Anterior cingulate cortex (tissue), 58 donors: ENCODE measurements at regions not wholly inside any gene's neighbourhood (a gene's known extent, or its start where the extent isn't known, plus 50 kb on each side); places are given as distances from the start of the nearest gene placed in this dataset.
"Not testable (repeated sequence)": the region's sequence is repeated elsewhere in the genome, so short reads cannot be mapped to it uniquely, and the experiment has no call there.

Source experiments
- DNase-seq, 58 donors: peaks; one replicate each; lab custom pipeline; 2025; lab: John Stamatoyannopoulos, UW

DNA sequence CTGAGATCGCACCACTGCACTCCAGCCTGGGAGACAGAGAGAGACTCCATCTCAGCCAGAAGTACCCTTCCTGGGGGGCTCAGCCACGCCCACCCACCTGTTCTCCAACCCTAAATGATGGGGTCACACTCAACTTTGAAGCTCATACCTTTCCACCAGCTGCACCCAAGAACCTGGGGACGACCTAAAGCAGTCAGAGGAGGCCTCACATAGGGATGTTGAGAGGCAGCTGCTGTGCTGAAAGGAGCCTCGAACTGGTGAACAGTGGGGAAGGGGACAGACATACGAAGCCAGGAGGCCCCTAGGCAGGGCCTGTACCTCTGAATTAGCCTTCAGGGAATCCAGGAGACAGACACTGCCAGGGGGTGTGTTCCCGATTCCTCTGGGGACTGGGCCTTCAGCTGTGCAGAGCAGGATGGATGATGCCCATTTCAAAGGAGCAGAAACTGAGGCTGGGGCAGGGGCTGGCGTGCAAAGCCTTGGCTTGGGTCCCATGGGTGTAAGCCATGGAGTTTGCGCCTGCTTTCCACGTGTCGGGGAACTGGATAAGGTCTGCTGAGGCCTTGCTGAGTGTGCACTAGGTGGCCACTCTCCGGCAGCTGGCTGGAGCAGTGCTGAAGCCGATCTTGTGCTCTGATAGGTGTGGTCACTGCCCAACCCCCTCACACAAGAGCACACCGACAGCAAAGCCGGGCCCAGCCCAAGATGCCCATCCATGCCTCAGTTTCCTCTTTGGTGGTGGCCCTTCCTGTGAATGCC is 130.8 kb downstream of the CPZ start:
- no peak for DNase-seq

DNA sequence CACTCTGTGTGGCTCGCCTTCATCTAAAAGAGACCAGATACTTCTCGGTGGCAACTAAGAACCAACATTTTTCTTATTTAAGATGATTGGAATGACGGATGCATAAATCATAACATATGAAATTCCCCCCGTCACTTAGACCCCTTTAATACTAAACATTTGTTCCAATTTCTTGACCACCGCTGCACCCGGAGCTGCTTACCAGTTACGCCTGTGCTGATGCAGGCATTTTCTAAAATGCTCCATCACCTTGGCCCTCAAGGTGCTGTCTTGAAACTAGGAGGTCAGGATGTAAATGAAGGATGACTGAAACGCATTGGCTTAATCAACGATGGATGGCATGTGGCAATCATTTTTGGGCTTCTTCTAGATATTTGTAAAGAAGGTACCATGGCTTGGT is 130.0 kb downstream of the CPZ start:
- DNase-seq, result no peak

DNA sequence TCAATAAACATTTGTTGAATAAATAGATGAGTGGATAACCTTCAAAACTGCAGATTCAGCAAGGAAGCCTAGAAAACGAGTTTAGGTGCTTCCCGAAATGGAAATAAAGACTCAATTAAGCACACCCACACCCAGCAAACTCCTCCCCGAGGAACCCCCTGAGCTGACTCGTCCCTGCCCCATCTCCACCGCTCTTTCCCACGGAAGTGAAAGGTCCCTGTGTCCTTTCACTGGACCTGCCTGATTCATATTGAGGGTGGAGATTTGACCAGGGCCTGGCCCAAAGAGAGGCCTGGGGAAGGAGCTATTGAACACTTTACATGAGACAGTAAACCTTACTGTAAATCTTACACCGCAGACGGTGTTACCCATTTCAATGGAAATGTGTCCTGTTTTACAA is 129.1 kb downstream of the CPZ start:
- no peak for DNase-seq

DNA sequence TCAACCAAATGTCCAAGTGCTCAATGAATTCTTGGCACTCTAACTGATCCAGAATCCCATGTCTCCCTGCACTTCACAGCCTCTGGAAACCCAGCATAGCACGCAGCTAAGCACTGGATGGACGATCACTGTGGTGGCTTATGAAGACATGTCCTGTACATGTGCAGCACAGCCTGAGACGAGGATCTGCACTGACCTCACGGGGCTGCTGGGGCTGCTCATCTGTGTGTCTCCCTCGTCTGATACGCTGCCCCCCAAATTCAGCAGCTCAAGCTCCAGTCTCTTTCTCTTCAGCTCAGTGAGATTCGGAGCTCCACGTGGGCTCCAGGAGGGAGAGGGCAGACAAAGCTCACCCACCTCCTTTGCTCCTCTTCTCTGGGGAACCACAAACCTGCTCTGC is 126.9 kb downstream of the CPZ start:
- no peak for DNase-seq

DNA sequence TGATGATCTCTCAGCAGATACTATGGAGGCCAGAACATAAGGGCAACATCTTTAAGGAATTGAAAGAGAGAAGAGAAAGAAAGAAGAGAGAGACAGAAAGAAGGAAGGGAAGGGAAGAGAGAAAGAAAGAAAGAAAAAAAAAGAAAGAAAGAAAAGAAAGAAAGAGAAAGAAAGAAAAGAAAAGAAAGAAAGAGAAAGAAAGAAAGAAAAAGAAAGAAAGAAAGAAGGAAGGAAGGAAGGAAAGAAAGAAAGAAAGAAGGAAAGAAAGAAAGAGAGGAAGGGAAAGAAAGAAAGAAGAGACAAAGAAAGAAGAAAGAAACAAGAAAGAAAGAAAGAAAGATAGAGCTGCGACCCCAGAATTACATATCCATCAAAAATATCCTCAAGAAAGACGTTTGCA is 124.9 kb downstream of the CPZ start:
- DNase-seq, result not testable (repeated sequence)

DNA sequence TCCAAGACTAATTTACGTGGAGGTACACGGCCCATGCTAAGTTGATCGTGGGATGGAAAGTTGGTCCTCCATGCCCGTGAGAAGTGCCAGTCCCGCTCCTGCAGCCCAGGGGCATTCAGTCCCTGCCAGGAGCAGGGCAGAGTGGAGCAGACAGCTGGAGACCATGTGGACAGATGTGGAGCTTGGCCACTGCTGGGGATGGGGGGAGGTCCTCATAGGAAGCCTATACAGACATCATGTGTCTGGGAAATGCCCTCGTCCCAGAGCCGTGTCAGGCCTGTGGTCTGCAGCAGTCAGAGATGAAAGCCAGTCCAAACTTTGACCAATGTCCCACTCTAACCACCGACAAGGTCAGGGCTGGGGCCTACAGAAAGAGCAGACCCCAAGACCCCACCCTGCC is 118.4 kb downstream of the CPZ start:
- no peak for DNase-seq

DNA sequence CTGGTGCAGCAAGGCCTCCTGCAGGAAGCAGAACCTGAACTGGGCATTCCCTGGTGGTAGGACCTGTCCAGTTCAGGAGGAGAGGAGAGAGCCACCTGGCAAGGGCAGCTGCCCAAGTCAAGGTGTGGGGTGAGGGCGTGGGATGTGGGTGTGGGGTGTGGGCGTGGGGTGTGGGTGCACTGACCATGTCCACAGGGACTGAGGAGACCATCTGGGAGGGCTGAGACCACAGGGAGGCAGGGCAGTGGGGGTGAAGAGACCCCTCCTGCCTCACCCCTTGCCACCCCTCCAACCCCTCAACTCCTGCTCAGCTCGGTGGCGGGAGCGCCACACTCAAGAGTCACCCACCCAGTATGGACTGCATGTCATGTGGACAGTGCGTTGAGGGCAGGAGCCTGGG is 117.9 kb downstream of the CPZ start:
- DNase-seq, result no peak

DNA sequence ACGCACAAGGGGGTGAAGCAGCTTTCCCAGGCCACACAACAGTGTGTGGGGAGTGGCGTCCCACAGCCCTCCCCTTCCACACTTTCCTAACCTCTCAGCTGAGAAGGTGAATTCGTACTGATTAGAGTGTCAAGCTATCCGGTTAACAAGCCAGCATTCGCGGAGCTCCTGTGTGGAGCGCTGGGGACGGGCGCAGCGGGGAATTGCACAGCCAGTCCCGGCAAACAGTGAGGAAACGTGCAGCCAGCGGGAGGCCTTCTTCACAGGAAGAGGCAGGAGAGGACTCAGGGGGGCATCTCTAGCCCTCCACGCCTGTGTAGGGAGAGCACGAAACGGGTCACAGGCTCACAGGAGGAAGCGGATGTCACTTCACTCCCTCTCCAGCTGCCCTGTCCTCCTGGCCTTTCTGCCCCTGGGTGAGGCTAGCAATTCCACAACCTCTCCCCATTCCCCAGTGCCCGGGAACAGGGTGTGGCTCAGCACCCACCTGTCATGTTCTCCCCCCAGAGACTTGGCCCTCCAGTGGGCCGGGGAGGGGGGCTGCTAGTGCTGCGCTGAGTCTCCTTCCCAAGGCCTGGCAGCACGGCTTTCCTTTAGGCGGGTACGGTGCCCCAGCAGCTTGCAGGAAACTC is 117.3 kb downstream of the CPZ start:
- DNase-seq, result no peak

DNA sequence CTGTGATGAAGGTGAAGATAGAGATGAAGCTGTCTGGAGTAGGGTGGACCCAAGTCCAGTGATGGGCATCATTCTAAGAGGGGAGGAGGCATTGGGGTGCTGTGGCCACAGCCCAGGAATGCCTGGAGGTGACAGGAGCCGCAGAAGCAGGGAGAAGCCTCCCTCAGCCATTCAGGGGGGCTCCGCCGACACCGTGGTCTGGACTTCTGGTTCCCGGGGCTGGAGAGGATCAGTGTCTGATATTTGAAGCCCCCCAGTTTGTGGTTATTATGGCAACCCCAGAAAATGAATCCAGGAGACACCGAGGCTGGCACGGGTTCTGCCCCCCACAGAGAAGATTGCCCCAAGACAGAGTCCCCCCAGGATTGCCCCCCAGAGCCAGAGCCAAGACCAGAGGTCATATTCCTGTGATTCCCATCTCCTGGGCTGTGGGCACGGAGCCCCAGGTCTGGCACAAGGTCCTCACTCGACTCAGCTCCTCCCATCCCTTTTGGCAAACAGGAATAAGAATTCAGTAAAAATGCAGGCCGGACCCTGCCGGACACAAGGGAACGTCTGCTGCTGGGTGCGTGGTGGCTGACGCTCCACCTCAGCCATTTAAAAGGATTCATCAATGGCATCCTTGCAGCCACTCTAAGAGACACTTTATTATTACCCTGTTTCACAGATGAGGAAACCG is 116.6 kb downstream of the CPZ start:
- no peak for DNase-seq

DNA sequence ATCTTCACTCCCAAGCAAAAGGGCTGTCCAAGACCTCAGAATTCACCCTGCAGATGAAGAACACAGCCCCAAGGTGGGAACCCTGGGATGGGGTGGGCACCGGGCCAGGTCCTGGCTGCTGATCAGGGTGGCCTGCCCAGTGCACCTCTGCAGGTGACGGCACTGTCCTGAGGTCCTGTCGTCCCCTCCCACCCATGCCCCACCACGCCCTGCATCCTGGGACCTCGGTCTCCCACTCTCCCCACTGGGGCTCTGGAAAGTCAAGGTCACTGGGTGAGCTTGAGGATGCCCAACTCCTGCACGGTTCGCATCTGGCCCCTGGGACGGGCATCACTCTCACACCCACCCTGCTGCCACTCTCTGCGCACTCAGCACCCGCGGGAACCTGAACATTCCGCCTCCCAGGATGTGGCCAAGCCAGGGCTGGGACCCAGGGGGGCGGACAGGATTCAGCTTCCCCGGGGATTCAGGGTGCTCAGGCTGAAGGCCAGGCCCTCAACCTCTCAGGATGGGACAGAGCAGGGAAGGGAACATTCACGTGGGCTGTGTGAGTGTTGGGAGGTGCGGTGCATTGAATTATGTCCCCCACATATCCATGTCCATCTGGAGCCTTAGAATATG is 115.9 kb downstream of the CPZ start:
- no peak for DNase-seq

DNA sequence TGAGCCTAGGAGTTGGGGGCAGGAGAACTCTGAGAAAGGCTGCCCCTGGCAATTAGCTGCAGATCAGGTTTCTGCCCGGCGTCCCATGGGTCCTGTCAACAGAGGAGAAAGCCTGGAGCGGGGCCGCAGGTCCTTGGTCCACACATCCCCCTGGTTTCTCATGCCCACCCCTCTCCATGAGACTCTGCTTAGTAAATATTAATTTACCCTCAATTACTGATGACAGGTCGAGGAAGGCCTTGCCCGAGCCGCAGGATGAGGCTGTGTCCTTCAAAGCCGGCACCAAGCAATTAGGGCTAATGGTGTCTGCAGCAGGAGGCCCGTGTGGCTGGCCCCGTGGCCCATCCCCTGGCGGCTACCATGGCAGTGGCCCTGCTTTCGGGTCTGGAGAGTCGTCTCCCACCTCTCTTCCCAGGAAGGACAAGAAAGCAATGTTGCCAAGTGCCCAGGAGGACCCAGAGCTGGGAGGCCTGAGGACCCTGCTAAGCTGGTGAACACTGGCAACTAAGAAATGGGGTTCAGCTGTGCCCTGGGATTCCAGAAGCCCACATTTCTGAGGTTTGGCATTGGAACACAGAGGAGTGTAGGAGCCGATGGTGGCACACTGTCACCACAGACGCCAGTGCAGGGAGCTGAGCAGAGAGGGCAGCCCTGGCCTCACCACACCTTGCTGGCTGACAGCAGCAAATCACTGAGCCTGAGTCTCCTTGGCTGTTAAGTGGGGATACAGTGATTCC is 114.6 kb downstream of the CPZ start:
- DNase-seq, result no peak

DNA sequence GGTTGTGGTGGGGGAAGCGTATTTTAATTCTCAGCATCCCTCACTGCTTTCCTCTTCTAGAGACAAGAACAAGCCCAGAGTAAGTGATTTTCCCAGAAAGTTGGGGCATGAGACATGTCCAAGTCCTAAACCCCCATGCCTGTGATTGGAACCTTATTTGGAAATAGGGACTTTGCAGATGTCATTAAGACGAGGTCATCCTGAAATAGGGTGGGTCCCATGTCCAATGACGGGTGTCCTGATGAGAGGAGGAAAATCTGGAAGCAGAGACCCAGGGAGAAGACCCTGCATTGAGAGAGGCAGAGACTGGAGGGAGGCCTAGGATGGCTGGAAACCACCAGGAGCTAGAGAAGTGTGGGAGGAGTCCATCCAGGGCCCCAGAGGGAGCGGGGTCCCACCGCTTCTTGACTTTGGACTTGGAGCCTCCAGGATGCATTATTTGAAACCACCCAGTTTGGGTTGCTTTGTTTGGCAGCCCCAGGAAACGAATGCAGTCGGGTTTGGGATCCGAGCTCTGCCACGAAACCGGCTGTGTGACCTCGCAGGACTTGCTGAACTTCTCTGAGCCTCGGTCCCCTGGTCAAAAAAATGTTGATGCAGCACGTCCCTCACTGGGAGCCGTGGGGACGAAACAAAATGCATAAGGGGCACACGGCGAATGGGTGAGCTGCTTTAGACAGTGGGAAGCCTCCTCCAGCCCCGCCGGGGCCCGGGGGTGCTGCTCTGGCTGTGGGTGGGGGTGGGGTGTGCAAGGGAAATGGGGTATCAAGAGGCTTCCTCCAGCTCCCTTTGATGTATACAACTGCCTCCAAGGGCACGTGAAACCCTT is 113.9 kb downstream of the CPZ start:
- DNase-seq, result no peak

DNA sequence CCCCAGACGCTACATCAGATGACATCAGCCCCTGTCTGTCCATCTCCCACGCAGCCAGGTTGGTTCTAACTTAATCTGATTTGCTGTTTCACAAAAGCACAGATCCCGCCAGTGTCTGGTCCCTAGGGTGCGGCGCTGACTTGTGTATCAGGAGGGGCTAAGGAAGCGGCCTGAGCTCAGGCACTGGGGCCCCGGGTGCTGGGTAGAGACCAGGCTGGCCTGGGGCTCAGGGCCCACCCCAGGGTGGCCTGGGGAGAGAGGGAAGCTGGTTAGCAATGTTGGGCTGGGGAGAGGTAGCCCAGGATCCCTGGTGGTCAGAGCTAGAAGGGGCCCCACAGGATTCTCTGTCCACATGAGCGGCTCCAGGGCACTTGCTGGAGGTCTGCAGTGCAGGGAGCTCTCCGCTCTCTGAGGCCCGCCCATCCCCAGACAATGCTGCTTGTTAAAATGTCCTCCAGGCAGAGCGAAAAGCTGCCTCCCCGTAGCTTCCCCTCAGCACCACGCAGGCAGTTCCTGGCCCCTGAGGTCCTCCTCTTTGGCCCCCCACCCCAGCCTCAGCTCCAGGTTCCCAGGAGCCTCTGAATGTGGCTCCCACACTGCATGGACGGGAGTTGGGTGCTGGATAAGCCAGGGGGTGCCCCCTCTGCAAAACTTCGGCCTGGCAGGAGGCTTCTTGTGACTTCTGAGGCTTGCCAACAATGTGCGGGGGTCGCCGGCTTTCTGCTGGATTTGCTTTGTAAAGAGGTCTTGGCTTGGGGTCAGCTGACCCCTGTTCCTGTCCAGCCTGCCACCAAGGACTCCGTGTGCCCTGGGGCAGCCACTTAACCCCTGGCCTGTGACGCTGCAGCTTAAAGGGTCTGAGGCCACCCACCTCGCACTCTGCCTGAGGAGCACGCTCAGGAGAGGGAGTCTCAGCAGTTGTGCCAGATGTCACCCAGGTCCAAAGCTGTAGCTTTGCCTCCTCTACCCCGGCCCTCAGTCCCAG is 112.9 kb downstream of the CPZ start:
- no peak for DNase-seq

DNA sequence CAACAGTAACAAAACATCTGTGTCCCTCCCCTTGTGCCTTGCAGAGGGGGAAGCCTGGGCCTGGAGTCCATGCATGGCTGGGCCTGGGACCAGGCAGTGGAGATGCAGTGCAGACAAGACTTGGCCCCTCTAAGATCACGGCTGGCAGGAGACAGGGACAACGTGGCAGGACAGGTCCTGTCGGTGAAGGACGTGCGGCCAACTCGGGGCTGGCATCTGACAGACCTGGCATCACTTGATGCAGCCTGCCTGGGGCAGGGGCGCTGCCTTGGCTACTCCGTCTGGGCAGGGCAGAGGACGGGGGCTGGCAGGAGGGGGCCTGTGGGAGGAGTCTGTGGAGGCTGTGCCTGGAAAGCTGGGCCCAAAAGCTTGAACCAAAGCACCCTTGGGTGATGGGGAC is 112.1 kb downstream of the CPZ start:
- no peak for DNase-seq

DNA sequence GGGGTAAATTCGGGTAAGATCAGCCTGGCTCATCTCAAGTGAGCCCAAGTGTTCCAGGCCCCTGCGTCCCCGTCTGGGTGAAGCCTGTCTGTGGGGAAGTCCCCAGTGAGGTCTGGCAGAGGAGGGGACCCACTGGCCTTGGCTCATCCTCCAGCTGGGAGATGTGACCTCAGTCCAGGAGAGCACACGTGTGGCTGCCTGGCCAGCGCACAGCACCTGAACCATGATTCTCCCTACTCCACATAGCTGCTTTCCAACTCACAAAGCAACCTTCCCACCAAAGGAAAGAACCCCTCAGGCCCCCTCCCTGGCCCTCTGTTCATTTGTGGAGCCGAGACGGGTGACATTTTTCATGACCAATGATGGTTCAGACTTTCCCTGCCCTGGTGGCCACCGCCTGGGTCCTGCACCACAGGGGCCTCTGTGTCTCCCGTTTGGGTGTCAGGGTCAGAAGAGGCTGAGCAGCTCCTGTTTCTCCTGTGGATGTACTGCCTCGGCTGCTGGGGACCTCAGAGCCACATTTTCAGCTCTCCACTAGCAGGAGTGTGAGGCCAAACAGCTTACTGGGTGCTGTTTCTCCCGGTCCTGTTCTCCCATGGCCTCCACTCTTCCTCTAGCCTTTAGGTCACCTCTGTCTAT is 111.4 kb downstream of the CPZ start:
- no peak for DNase-seq

DNA sequence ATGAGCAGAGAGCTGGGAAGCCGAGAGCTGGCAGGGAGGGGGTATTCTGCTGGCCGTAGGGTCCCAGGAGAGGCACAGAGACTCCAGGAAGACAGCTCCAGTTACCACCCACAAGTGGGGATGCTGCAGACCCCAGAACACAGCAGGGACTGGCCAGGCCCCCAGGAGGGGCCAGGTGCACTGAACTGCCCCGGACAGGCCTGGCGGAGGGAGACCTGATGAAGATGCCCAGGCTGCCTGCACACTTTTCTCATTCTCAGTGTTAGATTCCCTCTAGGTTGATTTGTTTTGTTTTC is 110.8 kb downstream of the CPZ start:
- DNase-seq, result no peak

DNA sequence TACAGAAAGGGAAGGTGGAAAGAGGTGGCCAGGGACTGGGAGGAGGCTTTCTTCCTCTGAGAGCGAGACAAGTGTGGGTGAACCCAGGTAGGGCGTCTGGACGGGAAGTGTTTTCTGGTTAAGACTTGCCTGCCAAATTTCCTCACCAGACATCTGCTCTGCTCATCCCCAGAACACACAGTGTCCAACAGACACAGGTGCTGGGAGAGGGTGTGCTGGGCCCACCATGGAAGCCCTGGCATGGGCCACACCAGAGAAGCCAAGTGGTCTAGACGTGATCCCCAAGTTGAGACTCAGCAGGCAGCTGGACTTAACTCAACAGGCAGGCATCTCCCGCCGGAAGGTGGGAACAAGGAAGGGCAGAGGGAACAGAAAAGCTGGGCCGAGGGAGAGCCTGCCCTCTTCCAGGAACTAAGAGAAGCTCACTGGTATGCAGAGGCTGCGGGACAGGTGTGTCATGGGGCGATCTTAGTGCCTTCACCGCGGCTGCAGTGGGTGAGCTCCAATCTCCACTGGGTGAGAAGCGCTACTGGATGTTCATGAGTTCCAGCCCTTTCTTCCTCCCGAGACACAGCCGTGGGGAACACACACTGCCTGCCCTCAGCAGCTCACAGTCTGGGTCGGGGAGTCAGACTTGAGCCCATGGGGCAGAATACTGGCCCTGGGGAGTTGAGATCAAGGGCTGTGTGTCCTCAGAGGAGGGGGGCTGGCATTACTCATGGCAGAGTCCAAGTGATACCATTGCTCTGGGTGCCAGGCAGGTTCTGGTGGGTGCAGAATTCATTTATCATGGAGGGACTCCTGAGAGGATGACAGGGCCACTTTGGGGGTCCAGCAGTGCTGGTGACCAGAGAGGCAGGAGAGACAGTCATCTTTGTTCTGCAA is 110.2 kb downstream of the CPZ start:
- no peak for DNase-seq
